ENCODE measurements at regions not wholly inside any gene's neighbourhood (a gene's known extent, or its start where the extent isn't known, plus 50 kb on each side); places are given as distances from the start of the nearest gene placed in this dataset.
"Not testable (repeated sequence)": the region's sequence is repeated elsewhere in the genome, so short reads cannot be mapped to it uniquely, and the experiment has no call there.

GRCh38 chr9:64920147-64920546 is 364.9 kb downstream of the FOXD4L5 start:
- not testable (repeated sequence) for DNase-seq (ENCODE audit: low spot score)

- DNase-seq (ENCODE audit: low spot score), result not testable (repeated sequence)
Measured at GRCh38 chr9:64888643-64889042, 396.4 kb downstream of the FOXD4L5 start.

DNA sequence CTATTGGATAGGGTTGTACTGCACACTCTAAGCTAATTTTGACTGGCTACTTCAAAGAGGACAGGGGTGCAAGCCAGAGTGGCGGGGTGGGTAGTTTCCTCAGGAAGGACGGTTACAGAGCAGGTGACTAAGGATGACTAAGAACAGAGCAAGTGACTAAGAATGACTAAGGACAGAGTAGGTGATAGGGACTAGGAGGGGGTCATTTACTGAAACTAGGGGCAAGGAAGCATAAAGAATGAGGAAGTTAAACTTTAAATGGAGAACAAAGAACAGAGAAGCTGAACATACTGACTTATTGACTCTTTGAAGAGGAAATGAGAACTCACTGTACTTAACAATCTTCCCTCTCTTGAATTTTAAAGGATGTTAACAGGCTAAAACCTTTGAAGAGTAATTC is 414.4 kb downstream of the FOXD4L5 start:
- peak; percentile 17 for DNase-seq (ENCODE audit: low spot score)
